ENCODE measurements at regions not wholly inside any gene's neighbourhood (a gene's known extent, or its start where the extent isn't known, plus 50 kb on each side); places are given as distances from the start of the nearest gene placed in this dataset.

DNA sequence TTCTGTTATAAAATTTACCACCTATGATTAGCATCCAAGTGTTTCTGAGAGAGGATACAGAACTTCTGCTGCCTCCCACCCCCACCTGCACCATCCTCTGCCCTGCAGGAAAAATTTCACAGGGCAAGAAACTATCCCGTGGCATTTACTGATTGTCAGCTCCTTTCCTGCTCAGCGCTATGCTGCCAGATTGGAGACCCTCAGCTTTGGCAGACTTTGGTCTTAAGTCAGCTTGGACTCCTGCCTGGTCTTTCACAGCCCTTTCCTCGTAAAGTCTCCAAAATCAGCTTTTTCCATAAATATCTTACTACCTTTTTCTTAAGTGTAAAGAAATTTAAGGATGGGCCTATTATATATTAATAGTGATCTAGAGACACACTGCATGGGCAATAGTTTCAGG lies 239.9 kb upstream of the ADAMTS9 start:
- TF ChIP-seq, protein P1, sequence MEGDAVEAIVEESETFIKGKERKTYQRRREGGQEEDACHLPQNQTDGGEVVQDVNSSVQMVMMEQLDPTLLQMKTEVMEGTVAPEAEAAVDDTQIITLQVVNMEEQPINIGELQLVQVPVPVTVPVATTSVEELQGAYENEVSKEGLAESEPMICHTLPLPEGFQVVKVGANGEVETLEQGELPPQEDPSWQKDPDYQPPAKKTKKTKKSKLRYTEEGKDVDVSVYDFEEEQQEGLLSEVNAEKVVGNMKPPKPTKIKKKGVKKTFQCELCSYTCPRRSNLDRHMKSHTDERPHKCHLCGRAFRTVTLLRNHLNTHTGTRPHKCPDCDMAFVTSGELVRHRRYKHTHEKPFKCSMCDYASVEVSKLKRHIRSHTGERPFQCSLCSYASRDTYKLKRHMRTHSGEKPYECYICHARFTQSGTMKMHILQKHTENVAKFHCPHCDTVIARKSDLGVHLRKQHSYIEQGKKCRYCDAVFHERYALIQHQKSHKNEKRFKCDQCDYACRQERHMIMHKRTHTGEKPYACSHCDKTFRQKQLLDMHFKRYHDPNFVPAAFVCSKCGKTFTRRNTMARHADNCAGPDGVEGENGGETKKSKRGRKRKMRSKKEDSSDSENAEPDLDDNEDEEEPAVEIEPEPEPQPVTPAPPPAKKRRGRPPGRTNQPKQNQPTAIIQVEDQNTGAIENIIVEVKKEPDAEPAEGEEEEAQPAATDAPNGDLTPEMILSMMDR (IDR thresholded peaks at IDR 0.05), result no peak
- TF ChIP-seq ZFX (IDR thresholded peaks at IDR 0.05; ENCODE audit: borderline replicate concordance), result no peak
- no peak overlapping the region for H3K27ac ChIP-seq

DNA sequence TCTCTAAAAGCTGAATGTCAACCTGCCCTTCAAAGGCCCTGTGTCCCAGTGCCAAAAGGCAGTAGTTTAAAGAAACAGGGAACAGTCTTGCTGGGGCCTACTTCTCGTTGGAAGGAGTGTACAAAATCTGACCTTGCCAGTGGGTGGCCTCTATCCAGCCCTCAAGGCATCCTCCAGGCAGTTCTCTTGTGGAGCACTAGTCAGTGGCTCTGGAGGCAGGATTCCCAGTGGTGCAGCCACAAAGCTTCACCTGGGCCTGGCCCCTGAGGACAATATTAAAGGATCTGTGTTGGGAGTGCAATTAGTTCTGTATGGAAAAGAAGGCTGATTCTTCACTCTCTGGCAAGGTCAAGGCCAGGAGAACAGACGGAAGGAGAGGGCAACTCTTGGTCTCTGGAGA lies 237.8 kb upstream of the ADAMTS9 start:
- H3K27ac ChIP-seq, result no peak overlapping the region
- TF ChIP-seq ZFX (IDR thresholded peaks at IDR 0.05; ENCODE audit: borderline replicate concordance), result no peak
- TF ChIP-seq, protein P1 (IDR thresholded peaks at IDR 0.05), result no peak

DNA sequence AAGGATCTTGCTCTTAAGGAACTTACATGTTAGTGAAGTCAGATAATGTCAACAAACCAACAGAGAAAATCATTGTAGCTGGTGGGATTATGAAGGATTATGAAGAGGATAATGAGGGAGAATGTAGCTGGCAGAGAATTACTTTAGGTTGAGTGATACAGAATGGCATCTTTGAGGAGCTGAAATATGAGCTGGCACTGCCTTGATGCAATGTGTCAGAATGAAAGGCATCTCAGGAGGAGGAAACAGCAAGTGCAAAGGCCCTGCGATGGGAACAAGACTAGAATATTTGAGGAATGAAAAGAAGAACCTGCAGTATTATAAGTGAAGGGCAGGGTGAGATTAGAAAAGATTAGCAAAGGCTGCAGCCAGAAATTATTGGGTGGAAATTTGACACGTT lies 237.2 kb upstream of the ADAMTS9 start:
- TF ChIP-seq, protein P1 (IDR thresholded peaks at IDR 0.05), result no peak
- TF ChIP-seq ZFX (IDR thresholded peaks at IDR 0.05; ENCODE audit: borderline replicate concordance), result no peak
- H3K27ac ChIP-seq, result no peak overlapping the region

DNA sequence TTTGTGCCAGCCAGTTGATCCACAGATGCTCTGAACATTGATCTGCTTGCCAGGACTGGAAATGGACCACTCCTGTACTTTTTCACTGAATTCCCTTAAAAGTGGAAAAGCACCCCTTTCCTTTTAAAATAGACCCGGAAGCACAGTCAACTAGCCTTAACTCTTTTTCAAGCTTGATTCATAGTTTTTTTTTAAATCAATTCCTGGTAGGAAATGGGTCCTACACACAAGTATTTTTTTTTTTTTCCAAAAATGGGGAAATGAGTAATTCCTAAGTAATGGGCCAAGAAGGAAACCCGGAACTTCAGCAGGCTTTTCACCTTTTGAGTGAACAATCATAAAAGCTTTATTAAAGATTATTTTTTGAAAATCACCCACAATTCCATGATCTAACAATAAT lies 234.4 kb upstream of the ADAMTS9 start:
- no peak for TF ChIP-seq ZFX (IDR thresholded peaks at IDR 0.05; ENCODE audit: borderline replicate concordance)
- TF ChIP-seq, protein P1 (IDR thresholded peaks at IDR 0.05), result no peak
- no peak overlapping the region for H3K27ac ChIP-seq

DNA sequence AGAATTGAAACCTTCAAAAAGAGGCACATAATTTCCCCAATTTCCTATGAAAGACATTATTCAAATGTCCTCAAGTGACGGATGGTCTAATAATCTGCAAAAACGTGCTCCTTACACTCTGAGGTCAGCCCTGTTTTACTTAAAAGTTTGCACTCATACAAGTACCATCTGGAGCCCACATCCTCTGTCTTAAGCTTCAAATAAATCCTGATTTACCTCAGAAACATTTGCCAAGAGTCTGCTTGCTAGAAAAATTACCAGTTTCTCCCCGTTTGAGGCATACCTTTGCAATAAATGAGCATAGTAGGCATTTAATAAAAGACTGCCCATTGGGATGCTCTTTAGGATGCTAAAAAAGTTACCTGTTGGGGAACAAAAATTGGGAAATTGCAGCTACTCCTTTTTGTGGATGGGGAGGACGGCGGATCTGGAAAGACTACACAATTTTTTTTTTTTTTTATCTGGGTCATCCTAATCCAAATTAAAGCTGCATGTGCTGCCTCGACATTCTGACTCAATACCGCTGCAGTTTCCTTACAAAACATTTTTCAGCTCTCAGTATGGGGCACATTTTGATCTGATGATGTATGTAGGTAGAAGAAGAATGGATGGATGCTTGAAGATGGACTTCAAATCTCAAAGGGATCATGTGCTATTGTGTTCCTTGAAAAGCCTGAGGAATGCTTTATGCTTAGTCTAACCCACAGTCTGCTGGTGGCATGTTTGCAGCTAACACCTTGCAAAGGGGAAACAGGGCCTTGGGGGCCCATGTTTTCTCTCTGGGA lies 233.7 kb upstream of the ADAMTS9 start:
- TF ChIP-seq, protein P1 (IDR thresholded peaks at IDR 0.05), result no peak
- no peak for TF ChIP-seq ZFX (IDR thresholded peaks at IDR 0.05; ENCODE audit: borderline replicate concordance)

DNA sequence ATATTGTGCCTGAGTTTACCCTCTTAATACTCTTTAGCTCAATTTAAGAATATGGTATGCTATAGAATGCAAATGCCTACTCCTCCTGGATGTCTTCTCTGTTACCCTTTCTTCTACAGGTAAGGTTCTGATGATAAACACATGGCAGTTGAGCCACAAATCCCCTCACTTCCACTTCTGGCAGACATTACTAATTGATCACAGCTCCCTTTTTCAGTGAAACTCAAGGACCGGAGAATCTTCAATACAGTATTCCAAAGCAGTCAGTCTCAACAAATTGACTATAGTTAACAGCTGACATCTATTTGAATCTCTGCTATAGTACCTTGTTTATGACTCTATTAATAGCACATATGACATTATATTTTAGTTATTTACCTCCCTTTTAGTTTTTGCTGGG lies 232.1 kb upstream of the ADAMTS9 start:
- H3K27ac ChIP-seq, result no peak overlapping the region
- TF ChIP-seq ZFX (IDR thresholded peaks at IDR 0.05; ENCODE audit: borderline replicate concordance), result no peak
- TF ChIP-seq, protein P1 (IDR thresholded peaks at IDR 0.05), result no peak

More for the DNA sequence above, 233.7 kb upstream of the ADAMTS9 start:
- no peak overlapping the region for H3K27ac ChIP-seq

DNA sequence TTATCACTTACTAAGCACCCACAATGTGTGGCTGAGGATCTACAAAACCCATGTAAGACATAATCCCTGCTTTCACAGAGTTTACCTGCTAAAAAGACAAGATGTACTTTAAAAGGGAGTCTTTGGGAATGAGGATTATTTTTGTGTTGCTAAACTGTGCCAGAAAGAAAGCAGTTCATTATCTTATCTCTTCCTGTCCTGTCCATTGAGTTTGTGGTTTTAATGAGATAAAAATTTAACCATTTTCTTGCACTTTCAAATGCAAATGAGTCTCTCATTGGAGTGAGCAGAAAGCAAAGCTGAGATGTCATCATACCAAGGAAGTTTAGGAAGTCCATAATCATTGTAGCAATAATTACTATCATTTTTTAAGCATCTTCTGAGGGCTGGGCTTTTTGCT lies 231.2 kb upstream of the ADAMTS9 start:
- H3K27ac ChIP-seq, result no peak overlapping the region
- TF ChIP-seq ZFX (IDR thresholded peaks at IDR 0.05; ENCODE audit: borderline replicate concordance), result no peak
- TF ChIP-seq, protein P1 (IDR thresholded peaks at IDR 0.05), result no peak
